ENCODE measurements at regions not wholly inside any gene's neighbourhood (a gene's known extent, or its start where the extent isn't known, plus 50 kb on each side); places are given as distances from the start of the nearest gene placed in this dataset.
"Not testable (repeated sequence)": the region's sequence is repeated elsewhere in the genome, so short reads cannot be mapped to it uniquely, and the experiment has no call there.

GRCh38 chr5:17411436-17412402 is 86.3 kb upstream of the TAF11L2 start:
- TF ChIP-seq CTCF (IDR thresholded peaks at IDR 0.05; ENCODE audit: control extremely low read depth, extremely low read depth, low read depth, missing control alignments): no peak
- no peak for DNase-seq (ENCODE audit: extremely low spot score)
- CTCF ChIA-PET: interaction anchor here (0.8 to 1.5 kb wide), 5 partner anchors 26 to 222 kb away, joined by 3 to 5 read pairs (median 3); no protein-coding TSS in a partner anchor
- POLR2A ChIA-PET: no interaction called here

- POLR2A ChIA-PET: no interaction called here
- CTCF ChIA-PET: interaction anchor here (1.2 to 2.3 kb wide), 3 partner anchors 9 to 218 kb away, joined by 3 to 11 read pairs (median 5); no protein-coding TSS in a partner anchor
- DNase-seq (ENCODE audit: extremely low spot score): peak; percentile 31
- peak; percentile 7 for TF ChIP-seq CTCF (IDR thresholded peaks at IDR 0.05; ENCODE audit: control extremely low read depth, extremely low read depth, low read depth, missing control alignments)
Measured at GRCh38 chr5:17412760-17413671, 85.0 kb upstream of the TAF11L2 start.

GRCh38 chr5:17413691-17414090 is 84.3 kb upstream of the TAF11L2 start:
- POLR2A ChIA-PET: no interaction called here
- no peak for TF ChIP-seq CTCF (IDR thresholded peaks at IDR 0.05; ENCODE audit: control extremely low read depth, extremely low read depth, low read depth, missing control alignments)
- no peak for DNase-seq (ENCODE audit: extremely low spot score)
- CTCF ChIA-PET: interaction anchor here (1.2 to 2.3 kb wide), 3 partner anchors 9 to 218 kb away, joined by 3 to 11 read pairs (median 5); no protein-coding TSS in a partner anchor

GRCh38 chr5:17415321-17415758 is 82.7 kb upstream of the TAF11L2 start:
- ChIA-PET CTCF (interaction anchor here (1.7 kb wide), 1 partner anchor 199 kb away, joined by 5 read pairs; no protein-coding TSS in a partner anchor), POLR2A (no interaction called here)
- no peak for DNase-seq (ENCODE audit: extremely low spot score)

GRCh38 chr5:17416374-17416773 is 81.7 kb upstream of the TAF11L2 start:
- POLR2A ChIA-PET; CTCF ChIA-PET; DNase-seq (ENCODE audit: extremely low spot score): not testable (repeated sequence)

More at GRCh38 chr5:17415321-17415758, 82.7 kb upstream of the TAF11L2 start:
- TF ChIP-seq CTCF (IDR thresholded peaks at IDR 0.05; ENCODE audit: control extremely low read depth, extremely low read depth, low read depth, missing control alignments): no peak

- ChIA-PET CTCF (no interaction called here), POLR2A (no interaction called here)
- no peak for DNase-seq (ENCODE audit: extremely low spot score)
- no peak for TF ChIP-seq CTCF (IDR thresholded peaks at IDR 0.05; ENCODE audit: control extremely low read depth, extremely low read depth, low read depth, missing control alignments)
Measured at GRCh38 chr5:17424674-17425073, 73.4 kb upstream of the TAF11L2 start.

Measured in GM10248 (cell line).